GM21526 (cell line): ENCODE measurements at regions not wholly inside any gene's neighbourhood (a gene's known extent, or its start where the extent isn't known, plus 50 kb on each side); places are given as distances from the start of the nearest gene placed in this dataset.
"Not testable (repeated sequence)": the region's sequence is repeated elsewhere in the genome, so short reads cannot be mapped to it uniquely, and the experiment has no call there.

ENCODE experiments used
- ATAC-seq: cut with Tn5 transposase; IDR thresholded peaks from one replicate; pipeline ENCODE4 v1.9.1; 2021; ENCODE audit warnings: moderate library complexity; ENCODE audit not compliant: unreplicated experiment, low FRiP score

DNA sequence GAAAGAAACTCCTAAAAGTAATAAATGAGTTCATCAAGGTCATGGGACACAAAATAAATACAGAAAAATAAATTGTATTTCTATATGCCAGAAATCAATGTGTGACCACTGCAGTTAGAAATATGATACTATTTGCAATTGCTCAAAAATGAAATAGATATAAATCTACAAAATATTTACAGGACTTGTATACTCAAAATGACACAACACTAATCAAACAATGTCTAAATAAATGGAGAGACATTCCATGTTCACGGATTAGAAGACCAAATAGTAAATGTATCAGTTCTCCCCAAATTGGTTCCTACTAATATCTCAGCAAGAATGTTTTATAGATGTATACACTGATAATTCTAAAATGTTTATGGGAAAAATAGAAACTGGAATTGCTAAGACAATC, 345.3 kb downstream of the NR2F1-AS1 start:
- no peak for ATAC-seq

DNA sequence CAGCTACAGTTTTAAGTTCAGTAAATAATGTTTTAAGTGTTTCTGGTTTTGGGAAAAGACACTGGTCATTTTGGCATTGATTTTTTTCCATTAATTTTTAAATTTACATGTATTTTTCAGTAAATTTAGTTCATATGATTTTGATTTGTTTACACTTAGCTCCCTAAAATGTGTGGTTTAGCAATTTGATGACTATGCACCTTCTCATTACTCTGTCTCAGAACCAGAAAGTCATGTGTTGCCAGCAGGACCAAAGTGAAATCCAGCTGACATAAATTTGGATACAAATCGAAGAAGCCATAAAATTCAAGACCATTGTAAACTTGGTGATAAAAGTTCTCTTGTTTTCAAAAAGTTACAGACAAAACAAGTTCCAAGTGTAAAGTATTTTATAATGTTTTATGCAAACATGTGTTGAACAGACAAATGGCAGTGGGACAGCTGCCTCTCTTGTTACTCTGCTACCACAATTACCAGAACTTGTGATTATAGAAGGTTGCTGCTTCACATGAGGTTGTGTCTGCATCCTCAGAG, 354.8 kb downstream of the NR2F1-AS1 start:
- ATAC-seq, result no peak

DNA sequence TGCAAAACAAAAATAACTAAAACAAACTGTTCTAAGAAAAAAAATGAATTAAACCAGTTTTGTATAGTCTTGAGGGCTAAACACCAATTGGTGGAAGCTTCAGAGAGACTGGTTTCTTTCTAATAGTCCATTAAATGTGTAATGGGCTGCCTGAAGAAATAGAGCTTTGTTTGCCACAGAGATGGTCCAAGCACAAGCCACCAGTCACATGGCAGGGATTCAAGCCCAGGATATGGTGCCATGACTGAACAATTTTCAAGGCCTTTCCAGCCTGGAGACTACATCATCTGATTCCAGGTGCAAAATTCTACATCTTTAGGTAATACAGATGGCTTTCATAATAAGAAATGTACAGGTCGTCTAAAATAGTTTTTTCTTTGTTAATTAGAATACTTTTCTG, 355.3 kb downstream of the NR2F1-AS1 start:
- ATAC-seq, result no peak

DNA sequence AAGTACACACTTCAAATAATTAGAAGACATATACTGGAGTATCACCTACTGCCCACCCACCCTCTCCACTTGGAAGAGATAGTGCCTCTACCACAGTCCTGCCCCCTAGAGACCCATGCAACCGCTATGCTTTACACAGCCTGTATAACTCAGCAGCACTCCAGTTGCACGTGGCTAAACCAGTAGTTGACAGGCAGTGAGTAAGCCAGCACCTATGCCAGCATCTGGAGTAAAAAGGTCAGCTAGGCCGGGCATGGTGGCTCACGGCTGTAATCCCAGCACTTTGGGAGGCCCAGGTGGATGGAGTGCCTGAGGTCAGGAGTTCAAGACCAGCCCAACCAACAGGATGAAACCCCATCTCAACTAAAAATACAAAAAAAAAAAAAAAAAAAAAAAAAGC, 356.4 kb downstream of the NR2F1-AS1 start:
- ATAC-seq, result no peak

DNA sequence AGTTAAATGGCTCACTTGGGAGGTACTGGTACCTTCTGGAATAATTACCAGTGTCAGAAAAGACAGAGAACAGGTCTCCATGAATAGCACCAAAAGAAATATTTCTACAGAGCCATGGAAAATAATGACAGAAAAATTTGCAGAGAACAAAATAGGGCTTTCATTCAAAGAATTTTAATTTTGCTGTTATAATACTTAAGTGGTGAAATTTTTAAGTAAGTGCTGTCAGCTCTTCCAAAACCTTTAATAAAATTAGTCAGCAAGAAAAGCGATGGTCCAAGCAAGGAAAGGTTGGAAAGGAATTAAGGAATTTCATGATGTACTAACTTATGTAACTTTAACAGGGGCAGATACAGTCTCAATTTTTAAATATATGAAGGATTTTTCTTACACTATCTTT, 359.2 kb downstream of the NR2F1-AS1 start:
- no peak for ATAC-seq

DNA sequence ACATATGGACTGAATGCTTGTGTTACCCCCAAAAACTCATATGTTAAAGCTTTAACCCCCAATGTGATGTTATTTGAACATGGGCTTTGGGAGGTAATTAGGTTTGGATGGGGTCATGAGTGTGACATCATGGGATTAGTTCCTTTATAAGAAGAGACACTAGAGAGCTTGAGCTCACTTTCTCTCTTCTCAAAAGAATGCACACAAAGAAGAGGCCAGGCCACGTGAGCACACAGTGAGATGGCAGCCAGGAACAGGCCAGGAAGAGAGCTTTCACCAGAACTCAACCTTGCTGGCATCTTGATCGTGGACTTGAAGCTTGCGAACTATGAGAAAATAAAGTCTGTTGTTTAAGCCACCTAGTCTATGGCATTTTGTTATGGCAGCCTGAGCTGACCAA, 360.6 kb downstream of the NR2F1-AS1 start:
- no peak for ATAC-seq

DNA sequence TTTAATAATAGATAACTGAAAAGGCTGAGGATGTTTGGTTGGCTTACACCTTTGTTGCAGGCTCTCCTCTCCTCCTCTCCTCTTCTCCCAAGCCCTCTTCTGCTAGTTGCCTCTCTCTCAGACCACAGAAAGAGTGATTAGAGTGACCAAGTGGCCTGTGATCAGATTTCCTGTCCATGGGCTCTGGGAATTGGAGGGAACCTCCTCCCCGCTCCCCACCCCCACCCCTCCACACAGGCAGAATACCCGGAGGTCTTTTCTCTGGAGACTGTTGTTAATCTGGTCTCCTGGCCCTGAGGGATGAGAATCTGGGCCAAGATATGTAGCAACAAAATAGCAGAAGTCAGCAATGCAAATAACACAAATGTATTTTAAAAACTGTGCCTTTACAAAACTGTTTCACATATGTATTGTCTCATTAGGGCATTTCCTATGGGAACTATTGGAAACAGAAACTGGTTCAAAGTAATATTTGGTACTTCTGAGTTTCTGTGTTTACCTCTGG, 361.3 kb downstream of the NR2F1-AS1 start:
- ATAC-seq, result no peak

DNA sequence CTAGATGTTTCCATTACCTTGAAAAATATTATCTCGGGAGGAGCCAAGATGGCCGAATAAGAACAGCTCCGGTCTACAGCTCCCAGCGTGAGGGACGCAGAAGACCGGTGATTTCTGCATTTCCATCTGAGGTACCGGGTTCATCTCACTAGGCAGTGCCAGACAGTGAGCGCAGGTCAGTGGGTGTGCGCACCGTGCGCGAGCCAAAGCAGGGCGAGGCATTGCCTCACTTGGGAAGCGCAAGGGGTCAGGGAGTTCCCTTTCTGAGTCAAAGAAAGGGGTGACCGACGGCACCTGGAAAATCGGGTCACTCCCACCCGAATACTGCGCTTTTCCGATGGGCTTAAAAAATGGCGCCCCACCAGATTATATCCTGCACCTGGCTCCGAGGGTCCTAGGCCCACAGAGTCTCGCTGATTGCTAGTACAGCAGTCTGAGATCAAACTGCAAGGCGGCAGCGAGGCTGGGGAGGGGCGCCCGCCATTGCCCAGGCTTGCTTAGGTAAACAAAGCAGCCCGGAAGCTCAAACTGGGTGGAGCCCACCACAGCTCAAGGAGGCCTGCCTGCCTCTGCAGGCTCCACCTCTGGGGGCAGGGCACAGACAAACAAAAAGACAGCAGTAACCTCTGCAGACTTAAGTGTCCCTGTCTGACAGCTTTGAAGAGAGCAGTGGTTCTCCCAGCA, 367.8 kb downstream of the NR2F1-AS1 start:
- ATAC-seq, result not testable (repeated sequence)

DNA sequence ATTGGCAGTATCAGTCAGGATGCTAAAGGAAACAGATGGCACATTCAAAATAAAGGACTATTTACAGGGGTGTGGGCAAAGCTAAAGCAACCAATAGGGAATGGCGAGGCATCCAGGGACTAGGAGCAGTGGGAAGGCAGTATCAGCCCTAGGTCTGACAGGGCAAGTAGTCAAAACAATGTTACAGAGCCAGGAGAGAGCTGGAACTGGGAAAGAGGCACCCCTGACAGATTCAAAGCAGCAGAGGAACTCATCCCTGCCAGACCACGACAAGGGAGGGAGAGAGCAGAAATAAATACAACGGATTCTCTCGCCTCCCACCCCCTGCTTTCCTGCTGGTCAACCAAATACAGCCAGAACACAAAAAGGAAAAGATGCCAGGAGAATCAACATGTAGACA, 371.5 kb downstream of the NR2F1-AS1 start:
- no peak for ATAC-seq

DNA sequence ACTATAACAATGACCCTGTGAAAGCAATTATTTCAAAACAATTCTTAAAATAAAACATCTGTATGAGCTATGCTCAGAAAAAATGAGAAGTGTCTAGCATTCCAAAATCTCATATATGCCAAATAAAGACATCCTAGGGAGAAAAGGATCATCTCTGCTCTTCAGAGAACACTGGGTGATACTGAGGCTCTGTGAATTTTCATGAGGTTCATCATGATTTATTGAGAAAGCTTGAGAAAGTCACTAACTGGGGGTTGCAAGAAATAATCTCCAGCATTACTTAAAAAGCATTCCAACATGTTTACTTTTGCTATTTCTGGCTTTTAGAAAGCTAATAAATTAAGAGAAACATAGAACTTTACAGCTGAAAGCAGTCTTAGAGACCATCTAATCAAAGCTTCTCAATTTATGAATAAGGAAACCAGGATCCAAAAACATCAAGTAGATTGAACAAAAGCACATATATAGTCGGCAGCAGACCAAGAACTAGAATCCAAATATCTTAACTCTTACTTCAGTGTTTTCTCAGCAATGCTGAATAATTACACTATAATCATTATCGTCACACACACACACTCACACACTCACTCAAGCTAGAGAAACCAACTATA, 372.8 kb downstream of the NR2F1-AS1 start:
- no peak for ATAC-seq

DNA sequence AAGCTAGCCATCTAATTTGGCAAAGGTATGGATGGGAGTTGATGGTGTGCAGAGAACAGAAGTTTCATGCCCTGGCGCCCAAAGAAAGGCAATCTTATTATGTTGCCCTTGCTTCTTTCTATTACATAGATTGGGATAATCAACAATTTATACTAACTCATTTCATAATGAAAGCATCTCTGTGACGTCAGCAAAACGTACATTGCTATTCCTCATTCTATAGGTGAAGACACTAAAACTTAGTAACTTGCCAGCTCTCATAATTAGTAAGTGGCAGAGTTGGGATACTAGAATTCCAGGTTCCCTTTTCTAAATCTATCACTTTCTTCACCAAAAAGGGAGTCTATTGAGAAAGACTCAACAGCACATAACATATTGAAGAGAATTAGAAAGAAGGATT, 374.8 kb downstream of the NR2F1-AS1 start:
- ATAC-seq, result no peak

DNA sequence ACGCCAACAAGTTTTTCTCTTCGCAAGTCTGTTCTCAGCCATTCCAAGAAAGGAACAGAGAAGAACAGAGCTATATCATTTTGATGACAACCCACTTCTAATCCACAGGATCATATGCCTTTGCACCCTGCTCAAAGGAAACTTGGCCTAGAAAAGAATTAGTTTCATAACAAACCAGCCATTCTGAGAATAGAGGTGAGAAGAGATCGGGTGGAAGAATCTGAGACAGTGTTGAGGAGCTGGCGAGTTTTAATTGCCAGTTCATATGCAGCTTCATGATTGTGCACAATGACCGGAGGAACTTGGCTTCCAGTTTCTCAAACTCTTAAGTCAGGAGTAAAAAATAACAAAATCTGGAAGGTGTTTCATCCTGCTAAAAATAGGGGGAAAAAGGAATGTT, 380.0 kb downstream of the NR2F1-AS1 start:
- ATAC-seq, result no peak

DNA sequence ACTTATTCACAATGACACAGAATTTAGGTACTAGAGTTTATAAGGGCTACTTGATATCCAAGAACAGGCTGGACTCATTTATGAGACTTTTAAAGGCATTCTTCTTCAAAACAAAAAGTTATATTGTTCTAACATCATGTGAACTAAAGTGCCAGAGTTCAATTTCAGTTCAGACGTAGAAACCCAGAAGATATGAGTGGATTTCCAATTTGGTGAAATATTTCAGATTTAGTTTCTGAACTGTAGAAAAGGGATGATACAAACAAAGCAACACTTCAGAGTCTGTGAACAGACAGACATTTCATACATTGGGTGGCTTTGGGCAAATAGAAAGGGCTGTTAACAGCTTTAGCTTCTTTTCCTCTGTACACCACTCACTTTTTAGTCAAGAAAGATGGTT, 384.0 kb downstream of the NR2F1-AS1 start:
- ATAC-seq, result no peak

DNA sequence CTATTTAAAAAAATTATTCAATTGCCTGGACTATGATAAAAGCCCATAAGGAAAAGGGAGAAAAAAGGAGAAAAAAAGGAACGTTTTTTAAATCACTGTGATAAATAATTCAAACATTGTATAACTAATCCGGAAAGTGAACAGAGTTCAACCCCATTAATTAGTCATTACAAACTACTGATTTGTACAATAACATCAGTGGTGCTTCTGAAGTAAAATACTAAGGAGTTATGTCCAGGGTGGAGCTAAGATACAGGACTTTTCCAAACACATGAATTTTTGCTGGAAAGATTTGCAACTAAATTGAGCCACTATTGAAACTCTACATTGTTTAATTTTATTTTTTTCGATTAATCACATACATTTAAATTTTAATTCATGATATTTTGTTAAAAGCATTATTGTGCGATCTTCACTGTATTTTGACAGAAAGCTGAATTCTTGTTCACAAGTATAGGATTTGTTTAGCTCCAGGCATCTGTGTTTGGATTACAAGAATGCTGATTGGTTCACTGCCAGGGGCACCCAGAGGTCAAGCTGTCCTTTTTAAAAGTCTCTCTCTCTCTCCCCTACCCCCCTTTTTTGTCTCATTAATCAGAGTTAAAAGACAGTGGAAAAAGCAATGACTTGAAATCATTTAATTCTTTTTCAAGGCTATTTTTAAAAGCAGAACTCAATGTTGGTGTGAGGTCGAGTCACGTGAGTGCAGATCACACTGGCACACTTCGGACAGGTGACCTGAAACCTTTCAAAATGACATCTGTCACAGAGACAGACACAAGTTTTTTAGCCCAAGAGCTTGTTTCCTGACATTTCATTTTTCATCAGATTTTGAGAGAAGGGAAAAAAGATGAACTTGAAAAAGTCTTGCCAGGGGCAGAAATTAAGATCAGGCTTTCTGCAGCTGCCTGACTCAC, 387.3 kb downstream of the NR2F1-AS1 start:
- ATAC-seq, result no peak

DNA sequence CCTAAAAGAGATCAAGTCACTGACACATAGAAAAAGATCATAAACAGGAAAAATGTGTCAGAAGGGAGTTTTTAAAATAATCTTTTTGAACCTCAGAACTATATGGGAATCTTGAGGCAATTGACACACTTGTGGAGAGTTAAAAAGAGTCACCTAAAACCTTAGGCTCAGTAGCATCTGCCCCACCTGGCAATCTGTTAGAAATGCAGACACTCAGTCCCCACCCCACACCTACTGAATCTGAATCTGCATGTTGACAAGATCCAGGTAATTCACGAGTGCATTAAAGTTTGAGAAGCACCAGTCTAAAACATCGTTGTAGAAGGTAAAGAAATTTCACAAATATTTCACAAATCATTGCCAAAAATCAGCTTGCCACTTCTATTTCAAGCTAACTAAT, 388.3 kb downstream of the NR2F1-AS1 start:
- ATAC-seq, result no peak

DNA sequence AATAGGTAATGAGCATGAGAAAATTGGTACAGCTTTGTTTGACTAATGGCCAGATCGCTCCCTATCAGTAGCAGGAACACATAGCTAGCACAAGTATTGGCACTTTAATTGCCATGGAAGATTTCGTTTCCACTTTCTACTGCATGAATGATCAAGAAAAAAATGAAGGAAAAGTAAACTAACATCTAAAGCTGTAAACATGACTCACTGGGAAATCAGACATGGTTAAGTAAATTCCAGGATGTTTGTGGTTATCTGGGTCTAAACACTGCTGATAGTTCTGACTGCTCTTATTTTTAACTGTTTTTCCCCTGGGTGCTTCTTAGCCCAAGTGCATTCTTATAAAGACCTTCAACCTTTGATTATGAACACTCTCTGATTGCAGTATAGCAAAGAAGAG, 388.9 kb downstream of the NR2F1-AS1 start:
- no peak for ATAC-seq

DNA sequence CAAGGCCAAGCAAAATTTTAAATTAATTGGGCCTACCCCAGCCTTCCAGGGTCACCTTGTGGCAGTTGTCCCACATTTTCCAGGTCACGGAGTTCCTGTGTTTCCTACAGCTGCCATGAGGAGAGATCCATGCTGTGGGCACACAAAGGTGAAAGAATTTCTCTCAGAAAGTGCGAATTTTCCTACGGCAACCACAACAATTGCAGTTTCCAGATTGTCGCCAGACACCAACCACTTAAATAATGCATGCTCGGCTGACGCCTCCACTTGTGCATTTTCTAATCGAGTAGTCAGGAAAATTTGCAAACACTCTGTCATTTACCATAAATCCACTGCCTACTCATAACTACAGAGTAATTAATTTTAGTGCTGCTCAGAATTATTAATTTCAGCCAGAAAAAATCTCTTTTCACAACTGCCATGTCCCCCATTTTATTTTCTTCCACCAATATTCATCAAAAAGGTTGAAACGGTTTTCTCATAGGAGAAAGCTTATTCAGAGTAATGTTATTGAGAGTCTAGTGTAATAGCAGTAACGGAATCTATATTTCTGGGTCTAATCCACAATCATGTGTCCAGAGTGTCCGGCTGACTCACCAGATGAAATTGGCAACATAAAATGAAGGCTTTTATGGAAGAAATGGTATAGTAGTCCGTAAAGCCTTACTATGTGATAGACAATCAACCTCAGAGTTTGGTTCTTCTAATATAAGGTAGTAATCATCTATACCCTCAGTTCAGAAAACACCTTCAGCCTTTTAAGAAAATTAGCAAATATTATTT, 389.8 kb downstream of the NR2F1-AS1 start:
- ATAC-seq, result no peak

DNA sequence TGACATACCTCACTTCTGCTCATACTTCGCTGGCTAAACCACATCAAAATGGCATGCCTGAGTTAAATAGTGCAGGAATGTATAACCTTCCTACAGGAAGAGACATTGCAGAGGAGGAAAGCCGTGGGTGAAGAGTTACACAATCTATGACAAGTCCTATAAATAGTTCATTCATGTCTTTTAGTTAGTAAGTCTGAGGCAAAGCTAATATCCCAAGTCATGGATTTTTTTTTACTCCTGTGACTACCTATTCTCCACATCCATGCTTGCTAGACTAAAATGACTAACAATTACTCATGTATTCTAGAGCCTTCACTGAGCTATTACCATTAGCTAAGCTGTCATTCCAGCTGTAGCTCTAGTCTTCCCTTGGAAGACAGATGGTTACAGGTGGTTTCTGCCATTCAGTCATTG, 391.3 kb downstream of the NR2F1-AS1 start:
- ATAC-seq, result no peak

DNA sequence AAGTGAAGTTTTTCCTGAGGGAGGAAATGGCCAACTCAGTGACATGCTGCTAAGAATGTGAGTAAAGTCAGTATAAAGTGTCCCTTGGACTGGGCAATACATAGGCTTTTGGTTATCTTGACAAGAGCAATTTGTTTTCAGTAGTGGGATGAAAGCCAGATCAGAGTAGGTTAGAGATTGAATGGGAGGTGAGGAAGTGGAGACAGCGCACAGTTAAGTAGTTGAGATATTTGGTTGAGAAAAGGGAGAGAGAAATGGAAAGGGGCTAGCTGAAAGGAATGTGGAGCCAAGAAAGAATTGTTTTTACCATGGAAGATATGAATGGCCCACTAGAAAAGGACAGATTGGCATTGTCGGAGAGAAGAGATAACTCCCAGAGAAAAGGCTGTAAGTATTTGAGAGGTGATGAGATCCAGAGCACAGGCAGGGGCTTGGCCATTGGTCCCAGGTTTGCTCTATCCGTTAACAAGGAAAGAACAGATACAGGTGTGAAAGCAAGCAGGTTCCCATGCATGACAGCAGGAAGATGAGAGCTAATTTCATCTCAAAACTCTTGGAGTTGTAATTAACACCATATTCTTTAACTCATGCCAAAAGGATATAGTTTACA, 392.0 kb downstream of the NR2F1-AS1 start:
- ATAC-seq, result no peak
